ENCODE measurements at regions not wholly inside any gene's neighbourhood (a gene's known extent, or its start where the extent isn't known, plus 50 kb on each side); places are given as distances from the start of the nearest gene placed in this dataset.

GRCh38 chr10:2733278-2733963 lies 333.9 kb upstream of the PFKP start:
- DNase-seq (ENCODE audit: low read depth, low spot score) = no peak

- no peak for DNase-seq (ENCODE audit: low read depth, low spot score)
Observed at GRCh38 chr10:2731940-2732339, 335.4 kb upstream of the PFKP start.

- DNase-seq (ENCODE audit: low read depth, low spot score) = no peak
Observed at GRCh38 chr10:2729197-2729596, 338.2 kb upstream of the PFKP start.

- DNase-seq (ENCODE audit: low read depth, low spot score) = no peak
Observed at GRCh38 chr10:2728087-2728486, 339.3 kb upstream of the PFKP start.

GRCh38 chr10:2716596-2716995 lies 350.8 kb upstream of the PFKP start:
- no peak for DNase-seq (ENCODE audit: low read depth, low spot score)

GRCh38 chr10:2714597-2714996 lies 352.8 kb upstream of the PFKP start:
- DNase-seq (ENCODE audit: low read depth, low spot score) = no peak

- no peak for DNase-seq (ENCODE audit: low read depth, low spot score)
Observed at GRCh38 chr10:2703953-2704352, 363.4 kb upstream of the PFKP start.

GRCh38 chr10:2701802-2702201 lies 365.5 kb upstream of the PFKP start:
- DNase-seq (ENCODE audit: low read depth, low spot score) = no peak

GRCh38 chr10:2700626-2701305 lies 366.6 kb upstream of the PFKP start:
- no peak for DNase-seq (ENCODE audit: low read depth, low spot score)

GRCh38 chr10:2688958-2689357 lies 378.4 kb upstream of the PFKP start:
- no peak for DNase-seq (ENCODE audit: low read depth, low spot score)

GRCh38 chr10:2686691-2687090 lies 380.7 kb upstream of the PFKP start:
- no peak for DNase-seq (ENCODE audit: low read depth, low spot score)

GRCh38 chr10:2682491-2682890 lies 384.9 kb upstream of the PFKP start:
- DNase-seq (ENCODE audit: low read depth, low spot score) = no peak

GRCh38 chr10:2681891-2682290 lies 385.5 kb upstream of the PFKP start:
- DNase-seq (ENCODE audit: low read depth, low spot score) = no peak

GRCh38 chr10:2680821-2681220 lies 386.5 kb upstream of the PFKP start:
- DNase-seq (ENCODE audit: low read depth, low spot score) = no peak

- no peak for DNase-seq (ENCODE audit: low read depth, low spot score)
Observed at GRCh38 chr10:2679646-2680045, 387.7 kb upstream of the PFKP start.

- no peak for DNase-seq (ENCODE audit: low read depth, low spot score)
Observed at GRCh38 chr10:2676455-2676854, 390.9 kb upstream of the PFKP start.

- no peak for DNase-seq (ENCODE audit: low read depth, low spot score)
Observed at GRCh38 chr10:2674451-2674850, 392.9 kb upstream of the PFKP start.

- no peak for DNase-seq (ENCODE audit: low read depth, low spot score)
Observed at GRCh38 chr10:2670864-2671263, 396.5 kb upstream of the PFKP start.

GRCh38 chr10:2665772-2666171 lies 401.6 kb upstream of the PFKP start:
- DNase-seq (ENCODE audit: low read depth, low spot score) = no peak

- no peak for DNase-seq (ENCODE audit: low read depth, low spot score)
Observed at GRCh38 chr10:2660276-2660675, 407.1 kb upstream of the PFKP start.

GRCh38 chr10:2659660-2660209 lies 407.6 kb upstream of the PFKP start:
- no peak for DNase-seq (ENCODE audit: low read depth, low spot score)

GRCh38 chr10:2658780-2659179 lies 408.6 kb upstream of the PFKP start:
- DNase-seq (ENCODE audit: low read depth, low spot score) = no peak

GRCh38 chr10:2650328-2650727 lies 417.0 kb upstream of the PFKP start:
- DNase-seq (ENCODE audit: low read depth, low spot score) = no peak
